Cardiac muscle cell (in vitro differentiated cells and primary cell): ENCODE measurements at regions not wholly inside any gene's neighbourhood (a gene's known extent, or its start where the extent isn't known, plus 50 kb on each side); places are given as distances from the start of the nearest gene placed in this dataset.

Experiments
- DNase-seq, 2 donors: peaks; one replicate each; pipeline versions ENCODE4 v3.0.0 to v3.0.0-alpha.2; 2010 to 2017; ENCODE audit warnings: low read depth in 1 of 2, low spot score in 1 of 2
- H3K27ac ChIP-seq: fragments of 200-600 bp; sonication (generic); 2 replicates; pipeline ENCODE4 v1.5.1; 2016
- H3K27me3 ChIP-seq: fragments of 200-600 bp; sonication (generic); 2 replicates; pipeline ENCODE4 v1.6.0; 2016; ENCODE audit warnings: control low read depth
- H3K36me3 ChIP-seq: fragments of 200-600 bp; sonication (generic); 2 replicates; pipeline ENCODE4 v1.5.1; 2016; ENCODE audit warnings: control low read depth
- H3K4me1 ChIP-seq: fragments of 200-600 bp; sonication (generic); 2 replicates; pipeline ENCODE4 v1.8.1; 2017; ENCODE audit warnings: low read depth, mild to moderate bottlenecking, mixed run types
- H3K4me3 ChIP-seq: fragments of 200-600 bp; sonication (generic); 2 replicates; pipeline ENCODE4 v1.5.1; 2016; ENCODE audit warnings: mild to moderate bottlenecking
- H3K9me3 ChIP-seq: fragments of 200-600 bp; sonication (generic); 2 replicates; pipeline ENCODE4 v1.5.1; 2017; ENCODE audit warnings: low read depth, mild to moderate bottlenecking, control low read depth
- TF ChIP-seq, protein P1 (sequence below): IDR thresholded peaks from 2 replicates; pipeline ENCODE4 v1.5.1; 2012; ENCODE audit warnings: low read depth, mild to moderate bottlenecking, low read length

GRCh38 chr2:136378712-136379595 lies 261.0 kb upstream of the CXCR4 start:
- DNase-seq = peak; percentile 68 to 78
- H3K4me1 ChIP-seq = peaks cover 2% of the 10 kb centered on the region
- no peaks in the 10 kb centered on the region for H3K27me3 ChIP-seq
- H3K9me3 ChIP-seq = no peaks in the 10 kb centered on the region
- H3K4me3 ChIP-seq = no peak overlapping the region
- no peaks in the 10 kb centered on the region for H3K36me3 ChIP-seq
- H3K27ac ChIP-seq = no peak overlapping the region
- TF ChIP-seq, protein P1, sequence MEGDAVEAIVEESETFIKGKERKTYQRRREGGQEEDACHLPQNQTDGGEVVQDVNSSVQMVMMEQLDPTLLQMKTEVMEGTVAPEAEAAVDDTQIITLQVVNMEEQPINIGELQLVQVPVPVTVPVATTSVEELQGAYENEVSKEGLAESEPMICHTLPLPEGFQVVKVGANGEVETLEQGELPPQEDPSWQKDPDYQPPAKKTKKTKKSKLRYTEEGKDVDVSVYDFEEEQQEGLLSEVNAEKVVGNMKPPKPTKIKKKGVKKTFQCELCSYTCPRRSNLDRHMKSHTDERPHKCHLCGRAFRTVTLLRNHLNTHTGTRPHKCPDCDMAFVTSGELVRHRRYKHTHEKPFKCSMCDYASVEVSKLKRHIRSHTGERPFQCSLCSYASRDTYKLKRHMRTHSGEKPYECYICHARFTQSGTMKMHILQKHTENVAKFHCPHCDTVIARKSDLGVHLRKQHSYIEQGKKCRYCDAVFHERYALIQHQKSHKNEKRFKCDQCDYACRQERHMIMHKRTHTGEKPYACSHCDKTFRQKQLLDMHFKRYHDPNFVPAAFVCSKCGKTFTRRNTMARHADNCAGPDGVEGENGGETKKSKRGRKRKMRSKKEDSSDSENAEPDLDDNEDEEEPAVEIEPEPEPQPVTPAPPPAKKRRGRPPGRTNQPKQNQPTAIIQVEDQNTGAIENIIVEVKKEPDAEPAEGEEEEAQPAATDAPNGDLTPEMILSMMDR = peak; percentile 79

GRCh38 chr2:136377423-136378382 lies 259.8 kb upstream of the CXCR4 start:
- TF ChIP-seq, protein P1 = no peak
- H3K4me3 ChIP-seq = no peak overlapping the region
- no peaks in the 10 kb centered on the region for H3K9me3 ChIP-seq
- H3K36me3 ChIP-seq = no peaks in the 10 kb centered on the region
- peaks cover 2% of the 10 kb centered on the region for H3K4me1 ChIP-seq
- no peaks in the 10 kb centered on the region for H3K27me3 ChIP-seq
- no peak for DNase-seq
- no peak overlapping the region for H3K27ac ChIP-seq

DNA sequence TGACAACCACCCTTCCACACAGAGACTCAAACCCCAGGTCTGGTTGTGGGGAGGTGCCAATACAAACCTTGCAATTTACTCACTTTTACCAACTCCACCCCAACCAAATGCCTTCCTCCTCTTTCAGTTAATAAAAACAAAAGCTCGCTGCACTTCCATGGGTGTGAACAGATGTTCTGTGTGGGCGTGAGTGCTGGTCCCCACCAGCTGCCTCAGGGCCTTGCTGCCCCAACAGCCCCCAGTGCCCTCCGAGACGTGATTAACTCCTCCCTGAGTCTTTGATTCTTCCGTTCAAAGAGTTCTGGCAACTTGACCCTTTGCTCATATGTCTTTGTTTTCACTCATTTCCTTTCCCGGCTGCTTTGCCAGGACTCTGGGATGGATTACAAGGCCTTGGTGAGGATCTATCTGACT lies 258.9 kb upstream of the CXCR4 start:
- H3K27me3 ChIP-seq = no peaks in the 10 kb centered on the region
- no peak overlapping the region for H3K27ac ChIP-seq
- no peaks in the 10 kb centered on the region for H3K9me3 ChIP-seq
- DNase-seq = peak in 1 of 2 donors; percentile 20
- TF ChIP-seq, protein P1 = no peak
- no peak overlapping the region for H3K4me3 ChIP-seq
- no peaks in the 10 kb centered on the region for H3K4me1 ChIP-seq
- no peaks in the 10 kb centered on the region for H3K36me3 ChIP-seq

DNA sequence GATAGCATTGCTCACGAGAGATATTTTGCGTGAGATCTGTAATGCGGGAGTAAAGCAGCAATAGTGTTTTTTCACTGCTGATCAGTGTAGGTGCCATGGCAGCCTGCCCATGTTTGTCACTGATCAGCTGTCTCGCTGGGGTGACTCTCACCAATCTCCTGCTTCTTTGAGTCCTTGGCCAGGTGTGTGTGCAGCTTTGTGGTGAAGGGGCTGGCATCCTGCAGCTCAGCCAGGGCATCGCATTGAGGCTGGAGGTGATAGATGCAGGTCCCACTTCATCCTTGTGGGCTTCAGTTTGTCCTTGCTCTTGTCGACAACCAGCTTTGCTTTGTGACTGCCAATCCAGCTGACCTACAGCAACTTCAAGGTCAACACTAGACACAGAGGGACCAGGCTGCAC lies 258.3 kb upstream of the CXCR4 start:
- no peaks in the 10 kb centered on the region for H3K9me3 ChIP-seq
- no peaks in the 10 kb centered on the region for H3K27me3 ChIP-seq
- no peak for DNase-seq
- H3K4me1 ChIP-seq = no peaks in the 10 kb centered on the region
- no peak overlapping the region for H3K27ac ChIP-seq
- TF ChIP-seq, protein P1 = no peak
- no peak overlapping the region for H3K4me3 ChIP-seq
- no peaks in the 10 kb centered on the region for H3K36me3 ChIP-seq

GRCh38 chr2:136375017-136375901 lies 257.3 kb upstream of the CXCR4 start:
- H3K27me3 ChIP-seq = no peaks in the 10 kb centered on the region
- TF ChIP-seq, protein P1 = no peak
- no peak overlapping the region for H3K27ac ChIP-seq
- no peaks in the 10 kb centered on the region for H3K36me3 ChIP-seq
- DNase-seq = no peak
- H3K4me3 ChIP-seq = no peak overlapping the region
- no peaks in the 10 kb centered on the region for H3K9me3 ChIP-seq
- no peaks in the 10 kb centered on the region for H3K4me1 ChIP-seq
